PC-3 (cell line): ENCODE measurements at regions not wholly inside any gene's neighbourhood (a gene's known extent, or its start where the extent isn't known, plus 50 kb on each side); places are given as distances from the start of the nearest gene placed in this dataset.
"Not testable (repeated sequence)": the region's sequence is repeated elsewhere in the genome, so short reads cannot be mapped to it uniquely, and the experiment has no call there.

ENCODE experiments used
- ATAC-seq: fragments of 200-7000 bp; cut with Tn5 transposase; 2 replicates; pipeline ENCODE4 v1.9.1; 2020; ENCODE audit warnings: mild to moderate bottlenecking, moderate library complexity
- BruUV-seq: library from RNA; stranded (reverse); fragments of 400-500 nt; replicated peaks from 2 replicates; lab custom pipeline; 2021; lab: Mats Ljungman, UMichigan
- CTCF ChIA-PET: fragments of 300-600 bp; sonication (Branson Sonifier 250); formaldehyde crosslinking; loops from one replicate; lab custom pipeline; 2022; ENCODE audit warnings: antibody characterized with exemption; lab: Charles Lee
- POLR2A ChIA-PET: fragments of 300-600 bp; sonication (Branson Sonifier 250); formaldehyde crosslinking; loops from one replicate; lab custom pipeline; 2022; ENCODE audit warnings: antibody characterized with exemption; ENCODE audit not compliant: unreplicated experiment; lab: Charles Lee
- DNase-seq: peaks from one replicate; pipeline ENCODE4 v3.0.0-alpha.2; 2015
- H2AFZ ChIP-seq: fragments of 300-600 bp; sonication (generic); 2 replicates; pipeline ENCODE4 v1.6.0; 2016; ENCODE audit warnings: antibody characterized with exemption, low read length
- H3F3A ChIP-seq: fragments of 300-600 bp; sonication (generic); one replicate; pipeline ENCODE4 v1.6.0; 2017; ENCODE audit warnings: antibody characterized with exemption, low read length, control low read depth, mild to moderate bottlenecking; ENCODE audit not compliant: unreplicated experiment
- H3K27ac ChIP-seq: fragments of 300-600 bp; sonication (generic); 2 replicates; pipeline ENCODE4 v1.5.1; 2016; ENCODE audit warnings: mild to moderate bottlenecking, low read length
- H3K27me3 ChIP-seq: fragments of 300-600 bp; sonication (generic); 2 replicates; pipeline ENCODE4 v1.6.1; 2016; ENCODE audit warnings: low read length, mixed read lengths
- H3K36me3 ChIP-seq: fragments of 300-600 bp; sonication (generic); 2 replicates; pipeline ENCODE4 v1.6.1; 2016; ENCODE audit warnings: low read depth, mixed run types, low read length, mixed read lengths
- H3K4me1 ChIP-seq: fragments of 300-600 bp; sonication (generic); 2 replicates; pipeline ENCODE4 v1.5.1; 2016; ENCODE audit warnings: low read length; ENCODE audit not compliant: insufficient read depth
- H3K4me2 ChIP-seq: fragments of 300-600 bp; sonication (generic); 2 replicates; pipeline ENCODE4 v1.6.0; 2016; ENCODE audit warnings: low read length
- H3K4me3 ChIP-seq: fragments of 300-600 bp; sonication (generic); 2 replicates; pipeline ENCODE4 v1.5.1; 2016; ENCODE audit warnings: mild to moderate bottlenecking, low read length, mixed read lengths
- H3K79me2 ChIP-seq: fragments of 300-600 bp; sonication (generic); 2 replicates; pipeline ENCODE4 v1.6.1; 2017; ENCODE audit warnings: low read length, mixed read lengths
- H3K9ac ChIP-seq: fragments of 300-600 bp; sonication (generic); 2 replicates; pipeline ENCODE4 v1.6.0; 2016; ENCODE audit warnings: mild to moderate bottlenecking, low read length
- H3K9me2 ChIP-seq: fragments of 300-600 bp; sonication (generic); replicated peaks from 2 replicates; pipeline ENCODE4 v1.6.1; 2016; ENCODE audit warnings: mixed run types, low read length, mixed read lengths
- H3K9me3 ChIP-seq: fragments of 300-600 bp; sonication (generic); 2 replicates; pipeline ENCODE4 v1.6.1; 2016; ENCODE audit warnings: low read length, mixed read lengths
- H4K20me1 ChIP-seq: fragments of 300-600 bp; sonication (generic); 2 replicates; pipeline ENCODE4 v1.6.1; 2016; ENCODE audit warnings: low read length, mixed read lengths
- CTCF ChIP-seq: fragments of 300-600 bp; sonication (generic); conservative IDR thresholded peaks from 2 replicates; pipeline ENCODE4 v1.5.1; 2017; ENCODE audit warnings: antibody characterized with exemption, low read depth, mild to moderate bottlenecking, low read length
- EZH2 ChIP-seq: fragments of 300-600 bp; sonication (generic); IDR thresholded peaks from one replicate; pipeline ENCODE4 v1.6.1; 2017; ENCODE audit warnings: antibody characterized with exemption, mild to moderate bottlenecking, low read length; ENCODE audit not compliant: unreplicated experiment
- EZH2phosphoT487 ChIP-seq: fragments of 300-600 bp; sonication (generic); IDR thresholded peaks from 2 replicates; pipeline ENCODE4 v1.6.1; 2018; ENCODE audit warnings: mild to moderate bottlenecking, antibody characterized with exemption, low read length, borderline replicate concordance
- intact Hi-C: fragments of 100-400 bp; cut with micrococcal nuclease; formaldehyde crosslinking; loops from 2 replicates; pipeline ENCODE4 v1.9.0; 2023

GRCh38 chr6:120938164-120938875, 396.0 kb downstream of the TBC1D32 start:
- no peaks in the 10 kb centered on the region for H3F3A ChIP-seq
- no peaks in the 10 kb centered on the region for H3K4me1 ChIP-seq
- H3K4me2 ChIP-seq = no peak overlapping the region
- no peaks in the 10 kb centered on the region for H4K20me1 ChIP-seq
- no peak overlapping the region for H3K9ac ChIP-seq
- no peak overlapping the region for H3K27ac ChIP-seq
- H3K27me3 ChIP-seq = no peaks in the 10 kb centered on the region
- ChIA-PET CTCF (no interaction called here), POLR2A (no interaction called here)
- no peak overlapping the region for H2AFZ ChIP-seq
- ATAC-seq (no peak), DNase-seq (no peak)
- no peaks in the 10 kb centered on the region for H3K9me3 ChIP-seq
- no peaks in the 10 kb centered on the region for H3K36me3 ChIP-seq
- no peaks in the 10 kb centered on the region for H3K79me2 ChIP-seq
- no peak for TF ChIP-seq CTCF
- TF ChIP-seq EZH2 = no peak
- TF ChIP-seq EZH2phosphoT487 = no peak
- H3K4me3 ChIP-seq = no peak overlapping the region
- BruUV-seq = no TSS peak
- H3K9me2 ChIP-seq = no peaks in the 10 kb centered on the region
- intact Hi-C loops = no loop called here

- Histone ChIP-seq H4K20me1 (no peaks in the 10 kb centered on the region), H3K27ac (no peak overlapping the region), H3K9me2 (no peaks in the 10 kb centered on the region), H2AFZ (no peak overlapping the region), H3K4me1 (no peaks in the 10 kb centered on the region), H3K4me2 (no peak overlapping the region), H3K27me3 (no peaks in the 10 kb centered on the region), H3F3A (no peaks in the 10 kb centered on the region), H3K9me3 (no peaks in the 10 kb centered on the region), H3K79me2 (no peaks in the 10 kb centered on the region), H3K36me3 (no peaks in the 10 kb centered on the region), H3K9ac (no peak overlapping the region), H3K4me3 (no peak overlapping the region)
- TF ChIP-seq EZH2 (no peak), EZH2phosphoT487 (no peak), CTCF (no peak)
- intact Hi-C loops = no loop called here
- ChIA-PET POLR2A (no interaction called here), CTCF (no interaction called here)
- ATAC-seq (no peak), DNase-seq (no peak)
- no TSS peak for BruUV-seq
These were observed 398.4 kb downstream of the TBC1D32 start for GRCh38 chr6:120935908-120936307.

GRCh38 chr6:120935016-120935415, 399.3 kb downstream of the TBC1D32 start:
- Histone ChIP-seq H3K79me2 (no peaks in the 10 kb centered on the region), H3K4me2 (no peak overlapping the region), H3K4me1 (no peaks in the 10 kb centered on the region), H2AFZ (no peak overlapping the region), H3K4me3 (no peak overlapping the region), H3K27ac (no peak overlapping the region), H4K20me1 (no peaks in the 10 kb centered on the region), H3K9me2 (no peaks in the 10 kb centered on the region), H3K27me3 (no peaks in the 10 kb centered on the region), H3K9ac (no peak overlapping the region), H3F3A (no peaks in the 10 kb centered on the region), H3K9me3 (no peaks in the 10 kb centered on the region), H3K36me3 (no peaks in the 10 kb centered on the region)
- DNase-seq (no peak), ATAC-seq (no peak)
- ChIA-PET CTCF (no interaction called here), POLR2A (no interaction called here)
- BruUV-seq = no TSS peak
- TF ChIP-seq EZH2 = no peak
- TF ChIP-seq EZH2phosphoT487 = no peak
- TF ChIP-seq CTCF = no peak
- intact Hi-C loops = no loop called here

GRCh38 chr6:120931520-120932180, 402.6 kb downstream of the TBC1D32 start:
- CTCF ChIA-PET, H4K20me1 ChIP-seq, H3K27ac ChIP-seq, BruUV-seq, H3F3A ChIP-seq, DNase-seq, H3K9me3 ChIP-seq, H3K36me3 ChIP-seq, H3K4me2 ChIP-seq, H3K9me2 ChIP-seq, ATAC-seq, H2AFZ ChIP-seq, H3K27me3 ChIP-seq, H3K4me3 ChIP-seq, H3K9ac ChIP-seq, H3K79me2 ChIP-seq, POLR2A ChIA-PET, H3K4me1 ChIP-seq: not testable (repeated sequence)
- intact Hi-C loops = loop anchor here (1.0 kb wide), 1 partner anchor 24 kb away; no protein-coding TSS in a partner anchor
